ENCODE measurements at regions not wholly inside any gene's neighbourhood (a gene's known extent, or its start where the extent isn't known, plus 50 kb on each side); places are given as distances from the start of the nearest gene placed in this dataset.

DNA sequence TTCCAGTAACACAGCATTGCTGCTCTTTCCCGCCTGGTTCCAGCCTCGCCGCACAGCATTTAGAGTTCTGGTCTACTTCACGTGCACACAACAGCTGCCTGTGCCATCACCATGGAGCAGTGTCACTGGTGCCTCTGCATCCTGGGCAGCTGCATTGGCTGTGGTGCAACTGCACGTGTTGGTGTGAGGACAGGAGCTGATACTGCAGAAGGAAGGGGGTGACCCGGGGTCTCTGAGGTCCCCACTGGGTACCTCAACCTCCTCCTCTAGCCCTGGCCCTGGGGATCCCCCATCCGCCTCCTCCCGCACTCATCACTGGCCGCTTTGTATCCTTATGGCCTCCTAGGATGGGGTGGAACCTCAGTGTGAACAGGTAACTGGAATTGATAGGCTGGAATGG lies 112.5 kb downstream of the SOX1 start:
- no peak for DNase-seq (ENCODE audit: low spot score)

DNA sequence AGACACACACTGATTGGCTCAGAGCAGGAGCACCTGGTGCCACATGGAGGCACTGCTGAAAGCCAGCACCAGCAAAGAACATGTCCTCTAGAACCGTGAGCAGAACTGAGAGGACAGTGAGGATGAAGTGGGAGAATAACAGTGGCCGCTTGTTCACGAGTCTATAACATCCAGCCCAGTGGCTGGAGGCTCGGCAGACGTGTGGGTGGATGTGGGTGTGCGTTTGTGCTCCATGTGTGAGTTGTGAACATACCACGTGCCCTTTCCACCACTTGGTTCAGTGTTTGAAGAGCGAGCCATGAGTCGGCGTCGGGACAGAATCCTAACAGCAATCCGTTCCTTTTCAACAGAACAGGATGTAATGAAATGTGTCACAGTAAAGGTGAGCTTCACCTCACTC lies 113.0 kb downstream of the SOX1 start:
- no peak for DNase-seq (ENCODE audit: low spot score)
- in situ Hi-C loops (cut with MboI; ENCODE audit: low sequenced_read_pairs, unreplicated experiment), result no loop called here
- TF ChIP-seq, protein P1, sequence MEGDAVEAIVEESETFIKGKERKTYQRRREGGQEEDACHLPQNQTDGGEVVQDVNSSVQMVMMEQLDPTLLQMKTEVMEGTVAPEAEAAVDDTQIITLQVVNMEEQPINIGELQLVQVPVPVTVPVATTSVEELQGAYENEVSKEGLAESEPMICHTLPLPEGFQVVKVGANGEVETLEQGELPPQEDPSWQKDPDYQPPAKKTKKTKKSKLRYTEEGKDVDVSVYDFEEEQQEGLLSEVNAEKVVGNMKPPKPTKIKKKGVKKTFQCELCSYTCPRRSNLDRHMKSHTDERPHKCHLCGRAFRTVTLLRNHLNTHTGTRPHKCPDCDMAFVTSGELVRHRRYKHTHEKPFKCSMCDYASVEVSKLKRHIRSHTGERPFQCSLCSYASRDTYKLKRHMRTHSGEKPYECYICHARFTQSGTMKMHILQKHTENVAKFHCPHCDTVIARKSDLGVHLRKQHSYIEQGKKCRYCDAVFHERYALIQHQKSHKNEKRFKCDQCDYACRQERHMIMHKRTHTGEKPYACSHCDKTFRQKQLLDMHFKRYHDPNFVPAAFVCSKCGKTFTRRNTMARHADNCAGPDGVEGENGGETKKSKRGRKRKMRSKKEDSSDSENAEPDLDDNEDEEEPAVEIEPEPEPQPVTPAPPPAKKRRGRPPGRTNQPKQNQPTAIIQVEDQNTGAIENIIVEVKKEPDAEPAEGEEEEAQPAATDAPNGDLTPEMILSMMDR (IDR thresholded peaks at IDR 0.05; ENCODE audit: borderline replicate concordance, control extremely low read depth, extremely low read depth, insufficient read depth, missing control alignments), result no peak

More for the DNA sequence above, 112.5 kb downstream of the SOX1 start:
- in situ Hi-C loops (cut with MboI; ENCODE audit: low sequenced_read_pairs, unreplicated experiment), result no loop called here
- TF ChIP-seq, protein P1 (IDR thresholded peaks at IDR 0.05; ENCODE audit: borderline replicate concordance, control extremely low read depth, extremely low read depth, insufficient read depth, missing control alignments), result no peak

DNA sequence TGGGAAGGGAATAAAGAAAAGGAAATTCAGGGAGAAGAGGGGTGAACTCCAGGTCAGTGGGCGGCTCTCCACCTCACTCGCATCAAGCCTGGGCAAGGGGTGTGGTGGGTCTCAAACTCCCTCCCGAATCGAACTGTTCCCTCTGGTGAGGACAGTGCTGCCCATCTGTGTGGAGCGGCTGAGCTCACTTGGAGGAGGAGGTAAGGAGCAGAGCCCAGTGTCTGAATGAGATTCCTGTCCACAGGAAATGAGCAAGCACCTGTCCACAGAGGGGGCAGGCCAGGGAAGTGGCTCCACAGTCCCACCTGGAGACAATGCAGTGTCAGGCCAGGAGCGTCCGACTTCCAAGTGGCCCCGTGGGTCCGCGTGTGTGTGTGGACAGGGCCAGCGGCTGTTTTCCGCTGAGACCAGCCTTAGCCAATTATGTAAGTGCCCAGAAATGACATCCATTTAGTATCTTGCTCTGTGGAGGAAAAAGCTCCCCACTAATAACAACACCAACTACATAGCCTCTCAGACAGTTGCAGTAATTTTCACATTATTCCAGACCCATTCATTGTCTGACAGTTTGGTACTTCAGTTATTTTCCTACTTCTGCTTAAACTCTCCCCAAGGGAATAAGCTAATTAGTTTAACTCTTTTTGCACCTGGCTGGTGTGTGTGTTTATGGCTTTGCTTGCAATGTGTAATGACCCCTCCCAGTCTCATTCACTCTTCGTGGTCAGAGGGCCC lies 114.6 kb downstream of the SOX1 start:
- in situ Hi-C loops (cut with MboI; ENCODE audit: low sequenced_read_pairs, unreplicated experiment), result no loop called here
- TF ChIP-seq, protein P1 (IDR thresholded peaks at IDR 0.05; ENCODE audit: borderline replicate concordance, control extremely low read depth, extremely low read depth, insufficient read depth, missing control alignments), result no peak
- no peak for DNase-seq (ENCODE audit: low spot score)

DNA sequence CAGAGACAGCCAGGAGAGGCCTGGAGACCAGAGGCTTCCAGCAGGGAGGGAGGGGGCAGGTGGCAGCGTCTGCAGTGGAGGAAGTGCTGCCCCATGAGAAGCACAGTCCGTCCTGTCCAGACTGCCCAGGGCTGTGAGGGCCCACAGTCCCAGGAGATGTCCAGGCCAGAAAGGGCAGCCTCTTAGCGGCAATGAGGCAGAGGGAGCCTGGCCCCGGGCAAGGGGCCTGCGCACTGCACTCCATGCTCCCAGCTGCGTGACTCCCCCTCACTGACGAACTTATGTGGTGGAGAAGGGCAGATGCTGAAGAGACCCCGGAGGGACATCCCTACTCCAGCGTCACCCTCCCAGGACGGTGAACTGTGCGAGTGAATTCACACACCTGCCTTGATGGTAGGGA lies 115.3 kb downstream of the SOX1 start:
- in situ Hi-C loops (cut with MboI; ENCODE audit: low sequenced_read_pairs, unreplicated experiment), result no loop called here
- DNase-seq (ENCODE audit: low spot score), result no peak
- TF ChIP-seq, protein P1 (IDR thresholded peaks at IDR 0.05; ENCODE audit: borderline replicate concordance, control extremely low read depth, extremely low read depth, insufficient read depth, missing control alignments), result no peak

DNA sequence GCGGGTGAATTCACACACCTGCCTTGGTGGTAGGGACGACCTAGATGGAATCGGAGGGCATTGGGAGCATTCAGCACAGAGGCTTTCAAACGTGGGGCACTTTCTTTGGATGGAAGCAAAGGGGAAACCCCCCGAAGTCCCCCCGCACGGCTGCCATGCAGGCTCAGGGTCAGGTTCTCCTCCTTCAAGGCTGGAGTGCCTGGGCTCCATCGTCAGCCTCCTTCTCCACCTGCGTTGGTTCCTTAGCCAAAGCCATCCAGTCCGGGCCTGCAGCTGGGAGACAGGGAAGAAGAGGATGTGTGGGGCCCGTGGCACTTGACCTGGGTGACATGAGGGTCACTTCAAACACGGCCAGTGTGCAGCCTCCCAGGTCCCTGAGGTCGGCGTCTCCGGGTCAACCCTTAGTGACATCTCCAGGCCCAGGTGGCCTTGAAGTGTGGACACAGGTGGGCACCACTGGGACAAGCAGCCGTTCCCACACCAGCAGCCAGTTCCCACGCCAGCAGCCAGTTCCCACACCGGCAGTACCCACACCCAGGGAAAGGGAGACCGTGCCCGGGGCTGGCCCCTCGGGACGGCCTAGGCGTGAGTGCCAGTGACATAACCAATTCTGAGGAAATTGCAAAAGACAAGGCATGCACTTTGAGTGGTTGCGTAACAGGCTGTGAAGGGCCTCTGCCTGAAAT lies 116.0 kb downstream of the SOX1 start:
- in situ Hi-C loops (cut with MboI; ENCODE audit: low sequenced_read_pairs, unreplicated experiment), result no loop called here
- no peak for DNase-seq (ENCODE audit: low spot score)
- TF ChIP-seq, protein P1 (IDR thresholded peaks at IDR 0.05; ENCODE audit: borderline replicate concordance, control extremely low read depth, extremely low read depth, insufficient read depth, missing control alignments), result no peak

DNA sequence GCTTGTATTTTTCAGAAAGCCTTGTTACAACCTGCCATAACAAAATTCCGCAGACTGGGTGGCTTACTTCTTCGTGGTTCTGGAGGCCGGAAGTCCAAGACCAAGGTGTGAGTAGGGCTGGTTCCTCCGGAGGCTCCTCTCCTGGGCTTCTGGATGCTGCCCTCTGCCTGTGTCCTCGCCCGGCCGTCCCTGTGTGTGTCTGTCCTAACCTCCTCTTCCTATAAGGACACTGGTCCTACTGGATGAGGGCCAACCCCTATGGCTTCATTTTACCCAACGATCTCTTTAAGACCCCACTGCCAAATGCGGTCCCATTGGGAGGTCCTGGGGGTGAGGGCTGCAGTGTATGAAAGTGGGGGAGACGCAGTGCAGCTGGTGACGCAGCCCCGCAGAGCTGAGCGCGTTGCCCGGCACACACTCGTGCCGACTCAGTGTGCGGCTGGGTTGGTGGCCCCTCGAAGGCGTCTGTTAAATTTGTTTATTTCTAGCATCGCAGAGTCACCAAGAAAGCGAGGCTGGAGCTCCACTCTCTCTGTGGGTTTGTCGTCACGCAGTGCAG lies 116.7 kb downstream of the SOX1 start:
- TF ChIP-seq, protein P1 (IDR thresholded peaks at IDR 0.05; ENCODE audit: borderline replicate concordance, control extremely low read depth, extremely low read depth, insufficient read depth, missing control alignments), result no peak
- in situ Hi-C loops (cut with MboI; ENCODE audit: low sequenced_read_pairs, unreplicated experiment), result no loop called here
- DNase-seq (ENCODE audit: low spot score), result no peak

All from GM13976 (cell line).